ENCODE measurements at regions not wholly inside any gene's neighbourhood (a gene's known extent, or its start where the extent isn't known, plus 50 kb on each side); places are given as distances from the start of the nearest gene placed in this dataset.

DNA sequence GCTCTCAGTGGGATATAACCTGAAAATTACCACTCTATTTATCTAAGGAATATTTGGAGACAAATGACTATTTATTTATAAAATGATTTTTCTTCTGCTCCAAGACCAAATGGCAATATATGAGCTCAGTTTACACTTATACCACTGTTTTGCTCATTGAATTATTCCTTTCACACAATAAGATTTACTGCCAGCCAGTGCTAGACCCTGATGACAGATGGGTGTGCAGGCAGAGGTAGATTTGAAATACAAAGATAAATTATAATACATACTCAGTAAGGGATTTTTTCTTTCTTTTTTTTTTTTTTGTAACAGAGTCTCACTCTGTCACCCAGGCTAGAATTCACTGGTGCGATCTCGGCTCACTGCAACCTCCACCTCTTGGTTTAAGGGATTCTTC, 980.3 kb downstream of the EPHA3 start:
- CTCF ChIA-PET: interaction anchor here (0.6 to 1.5 kb wide), 6 partner anchors 140 to 1850 kb away, joined by 3 to 8 read pairs (median 5); no protein-coding TSS in a partner anchor
- Mint-ChIP-seq H3K4me3 (ENCODE audit: unreplicated experiment) (no peak overlapping the region), H3K27me3 (ENCODE audit: insufficient read depth, unreplicated experiment) (no peaks in the 10 kb centered on the region), H3K4me1 (ENCODE audit: insufficient read depth, unreplicated experiment) (no peaks in the 10 kb centered on the region), H3K36me3 (ENCODE audit: insufficient read depth, unreplicated experiment) (no peaks in the 10 kb centered on the region), H3K27ac (ENCODE audit: low read depth, unreplicated experiment) (no peak overlapping the region), H3K9me3 (ENCODE audit: unreplicated experiment) (no peaks in the 10 kb centered on the region)
- no peak for TF ChIP-seq CTCF (IDR thresholded peaks at IDR 0.05; ENCODE audit: unreplicated experiment)
- BruUV-seq (replicated peaks): no TSS peak
- no peak for DNase-seq (ENCODE audit: unreplicated experiment)
- POLR2A ChIA-PET: no interaction called here
- intact Hi-C loops (cut with micrococcal nuclease): no loop called here

- Mint-ChIP-seq H3K4me1 (ENCODE audit: insufficient read depth, unreplicated experiment) (no peaks in the 10 kb centered on the region), H3K27me3 (ENCODE audit: insufficient read depth, unreplicated experiment) (no peaks in the 10 kb centered on the region), H3K9me3 (ENCODE audit: unreplicated experiment) (no peaks in the 10 kb centered on the region), H3K36me3 (ENCODE audit: insufficient read depth, unreplicated experiment) (no peaks in the 10 kb centered on the region), H3K4me3 (ENCODE audit: unreplicated experiment) (no peak overlapping the region), H3K27ac (ENCODE audit: low read depth, unreplicated experiment) (no peak overlapping the region)
- BruUV-seq (replicated peaks): no TSS peak
- intact Hi-C loops (cut with micrococcal nuclease): loop anchor here (1.0 to 10.0 kb wide), 8 partner anchors 144 to 1888 kb away; no protein-coding TSS in a partner anchor
- ChIA-PET POLR2A (no interaction called here), CTCF (interaction anchor here (0.5 to 4.2 kb wide), 67 partner anchors 9 to 1940 kb away, joined by 3 to 34 read pairs (median 3); partner anchors contain the start of gene EPHA3)
- TF ChIP-seq CTCF (IDR thresholded peaks at IDR 0.05; ENCODE audit: unreplicated experiment): peak; percentile 77
- peak; percentile 54 for DNase-seq (ENCODE audit: unreplicated experiment)
These were observed 984.1 kb downstream of the EPHA3 start for GRCh38 chr3:90091549-90091948.

DNA sequence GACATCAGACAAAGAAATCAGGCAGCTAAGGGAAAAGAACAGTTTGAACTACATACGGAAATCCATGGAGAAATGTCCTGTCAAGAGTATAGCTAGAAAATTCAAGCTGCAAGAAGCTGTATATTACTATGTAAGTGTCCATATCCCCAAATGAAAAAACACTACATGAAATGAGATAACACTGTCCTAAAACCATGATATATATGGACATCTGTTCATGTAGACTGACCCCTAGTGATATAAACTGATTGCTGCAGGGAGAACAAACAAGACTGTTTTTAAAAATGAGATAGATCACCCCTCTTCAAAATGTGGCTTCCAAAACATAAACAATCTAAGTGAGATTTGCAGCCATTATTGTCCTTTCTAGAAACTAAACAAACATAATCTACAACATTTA, 985.6 kb downstream of the EPHA3 start:
- POLR2A ChIA-PET: no interaction called here

DNA sequence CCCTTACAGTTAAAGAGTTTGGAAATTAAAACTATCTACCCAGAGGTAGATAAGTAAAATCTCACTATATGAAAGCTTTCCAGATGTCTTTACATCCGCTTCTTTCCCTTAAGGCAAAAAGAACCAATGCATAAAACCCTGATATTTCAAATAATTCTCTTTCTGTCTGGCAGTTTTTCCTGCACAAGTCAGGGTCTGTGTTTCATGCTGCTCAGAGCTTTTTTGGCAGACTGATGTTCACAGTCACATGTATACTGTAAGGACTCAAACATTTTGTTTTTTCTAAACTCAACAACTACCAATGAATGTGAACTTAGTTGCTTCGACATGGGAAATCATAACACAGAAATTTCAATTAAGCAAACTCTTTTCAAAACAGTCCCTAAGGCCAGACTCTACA, 988.4 kb downstream of the EPHA3 start:
- no peak for DNase-seq (ENCODE audit: unreplicated experiment)
- Mint-ChIP-seq H3K27me3 (ENCODE audit: insufficient read depth, unreplicated experiment) (no peaks in the 10 kb centered on the region), H3K36me3 (ENCODE audit: insufficient read depth, unreplicated experiment) (no peaks in the 10 kb centered on the region), H3K4me1 (ENCODE audit: insufficient read depth, unreplicated experiment) (no peaks in the 10 kb centered on the region), H3K9me3 (ENCODE audit: unreplicated experiment) (no peaks in the 10 kb centered on the region), H3K27ac (ENCODE audit: low read depth, unreplicated experiment) (no peak overlapping the region), H3K4me3 (ENCODE audit: unreplicated experiment) (no peak overlapping the region)
- no peak for TF ChIP-seq CTCF (IDR thresholded peaks at IDR 0.05; ENCODE audit: unreplicated experiment)
- intact Hi-C loops (cut with micrococcal nuclease): loop anchor here (10.0 kb wide), 1 partner anchor 691 kb away; no protein-coding TSS in a partner anchor
- CTCF ChIA-PET: no interaction called here
- POLR2A ChIA-PET: no interaction called here
- no TSS peak for BruUV-seq (replicated peaks)

More for the DNA sequence above, 985.6 kb downstream of the EPHA3 start:
- intact Hi-C loops (cut with micrococcal nuclease): loop anchor here (5.0 to 10.0 kb wide), 4 partner anchors 241 to 1876 kb away; no protein-coding TSS in a partner anchor
- CTCF ChIA-PET: interaction anchor here (0.5 to 4.2 kb wide), 21 partner anchors 11 to 1897 kb away, joined by 3 to 34 read pairs (median 4); partner anchors contain the start of gene EPHA3
- H3K4me1 Mint-ChIP-seq (ENCODE audit: insufficient read depth, unreplicated experiment): no peaks in the 10 kb centered on the region
- DNase-seq (ENCODE audit: unreplicated experiment): peak; percentile 39
- no peak overlapping the region for H3K4me3 Mint-ChIP-seq (ENCODE audit: unreplicated experiment)
- TF ChIP-seq CTCF (IDR thresholded peaks at IDR 0.05; ENCODE audit: unreplicated experiment): peak; percentile 54
- no peak overlapping the region for H3K27ac Mint-ChIP-seq (ENCODE audit: low read depth, unreplicated experiment)
- no peaks in the 10 kb centered on the region for H3K36me3 Mint-ChIP-seq (ENCODE audit: insufficient read depth, unreplicated experiment)
- BruUV-seq (replicated peaks): no TSS peak
- H3K27me3 Mint-ChIP-seq (ENCODE audit: insufficient read depth, unreplicated experiment): no peaks in the 10 kb centered on the region
- H3K9me3 Mint-ChIP-seq (ENCODE audit: unreplicated experiment): no peaks in the 10 kb centered on the region
